Nephron (organoid): ENCODE measurements at regions not wholly inside any gene's neighbourhood (a gene's known extent, or its start where the extent isn't known, plus 50 kb on each side); places are given as distances from the start of the nearest gene placed in this dataset.

ENCODE experiments used
- H3K27ac Mint-ChIP-seq, 3 experiments: 2 replicates each; pipeline ENCODE4 v1.8.0; 2020; ENCODE audit warnings: mixed read lengths in 3 of 3, mild to moderate bottlenecking in 2 of 3, moderate library complexity in 1 of 3
- H3K27me3 Mint-ChIP-seq: 2 replicates; pipeline ENCODE4 v1.8.0; 2021; ENCODE audit warnings: low read depth, mild to moderate bottlenecking, moderate library complexity, mixed read lengths
- H3K36me3 Mint-ChIP-seq: 2 replicates; pipeline ENCODE4 v1.8.0; 2020; ENCODE audit warnings: low read depth, mixed read lengths
- H3K4me1 Mint-ChIP-seq: 2 replicates; pipeline ENCODE4 v1.8.0; 2020; ENCODE audit warnings: mixed read lengths
- H3K4me3 Mint-ChIP-seq, 3 experiments: 2 replicates each; pipeline ENCODE4 v1.8.0; 2020; ENCODE audit warnings: mild to moderate bottlenecking in 3 of 3, mixed read lengths in 3 of 3, moderate library complexity in 2 of 3
- H3K9me3 Mint-ChIP-seq: 2 replicates; pipeline ENCODE4 v1.8.0; 2020; ENCODE audit warnings: mixed read lengths
- TF ChIP-seq, protein P1 (sequence below), 3 experiments: fragments of 200-600 bp; sonication (generic); IDR thresholded peaks; one replicate each; pipeline ENCODE4 v1.5.0; 2021; ENCODE audit warnings: antibody characterized with exemption in 3 of 3; ENCODE audit not compliant: unreplicated experiment in 3 of 3

- H3K27ac Mint-ChIP-seq = no peak overlapping the region
- no peaks in the 10 kb centered on the region for H3K4me1 Mint-ChIP-seq
- H3K9me3 Mint-ChIP-seq = no peaks in the 10 kb centered on the region
- TF ChIP-seq, protein P1, sequence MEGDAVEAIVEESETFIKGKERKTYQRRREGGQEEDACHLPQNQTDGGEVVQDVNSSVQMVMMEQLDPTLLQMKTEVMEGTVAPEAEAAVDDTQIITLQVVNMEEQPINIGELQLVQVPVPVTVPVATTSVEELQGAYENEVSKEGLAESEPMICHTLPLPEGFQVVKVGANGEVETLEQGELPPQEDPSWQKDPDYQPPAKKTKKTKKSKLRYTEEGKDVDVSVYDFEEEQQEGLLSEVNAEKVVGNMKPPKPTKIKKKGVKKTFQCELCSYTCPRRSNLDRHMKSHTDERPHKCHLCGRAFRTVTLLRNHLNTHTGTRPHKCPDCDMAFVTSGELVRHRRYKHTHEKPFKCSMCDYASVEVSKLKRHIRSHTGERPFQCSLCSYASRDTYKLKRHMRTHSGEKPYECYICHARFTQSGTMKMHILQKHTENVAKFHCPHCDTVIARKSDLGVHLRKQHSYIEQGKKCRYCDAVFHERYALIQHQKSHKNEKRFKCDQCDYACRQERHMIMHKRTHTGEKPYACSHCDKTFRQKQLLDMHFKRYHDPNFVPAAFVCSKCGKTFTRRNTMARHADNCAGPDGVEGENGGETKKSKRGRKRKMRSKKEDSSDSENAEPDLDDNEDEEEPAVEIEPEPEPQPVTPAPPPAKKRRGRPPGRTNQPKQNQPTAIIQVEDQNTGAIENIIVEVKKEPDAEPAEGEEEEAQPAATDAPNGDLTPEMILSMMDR (IDR thresholded peaks at IDR 0.05; ENCODE audit: unreplicated experiment in 3 of 3) = no peak
- no peaks in the 10 kb centered on the region for H3K36me3 Mint-ChIP-seq
- H3K27me3 Mint-ChIP-seq = peaks cover 4% of the 10 kb centered on the region
- no peak overlapping the region for H3K4me3 Mint-ChIP-seq
Measured at GRCh38 chr4:54513204-54513603, 144.6 kb upstream of the KIT start.

DNA sequence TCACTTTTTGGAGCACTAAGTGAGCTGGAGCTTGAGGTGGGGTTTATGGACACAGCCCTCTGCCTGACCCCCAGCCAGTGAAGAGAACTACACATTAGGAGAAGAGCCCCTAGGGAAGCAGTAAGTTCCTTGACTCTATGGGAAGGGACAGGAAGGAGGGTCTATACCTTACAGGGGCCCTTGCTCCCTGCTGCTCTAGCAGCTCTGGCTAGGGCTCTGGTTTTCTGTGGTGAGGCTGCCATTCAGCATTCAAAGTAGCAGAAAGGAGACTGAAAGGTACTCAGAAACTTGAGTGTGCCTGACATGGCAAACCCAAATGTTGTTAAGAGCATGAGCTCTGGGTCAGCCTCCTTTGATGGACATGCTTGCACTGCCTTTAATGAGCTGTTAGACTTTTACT lies 144.0 kb upstream of the KIT start:
- peaks cover 4% of the 10 kb centered on the region for H3K27me3 Mint-ChIP-seq
- no peaks in the 10 kb centered on the region for H3K36me3 Mint-ChIP-seq
- H3K9me3 Mint-ChIP-seq = no peaks in the 10 kb centered on the region
- H3K27ac Mint-ChIP-seq = no peak overlapping the region
- H3K4me3 Mint-ChIP-seq = no peak overlapping the region
- TF ChIP-seq, protein P1 (IDR thresholded peaks at IDR 0.05; ENCODE audit: unreplicated experiment in 3 of 3) = no peak
- H3K4me1 Mint-ChIP-seq = no peaks in the 10 kb centered on the region

DNA sequence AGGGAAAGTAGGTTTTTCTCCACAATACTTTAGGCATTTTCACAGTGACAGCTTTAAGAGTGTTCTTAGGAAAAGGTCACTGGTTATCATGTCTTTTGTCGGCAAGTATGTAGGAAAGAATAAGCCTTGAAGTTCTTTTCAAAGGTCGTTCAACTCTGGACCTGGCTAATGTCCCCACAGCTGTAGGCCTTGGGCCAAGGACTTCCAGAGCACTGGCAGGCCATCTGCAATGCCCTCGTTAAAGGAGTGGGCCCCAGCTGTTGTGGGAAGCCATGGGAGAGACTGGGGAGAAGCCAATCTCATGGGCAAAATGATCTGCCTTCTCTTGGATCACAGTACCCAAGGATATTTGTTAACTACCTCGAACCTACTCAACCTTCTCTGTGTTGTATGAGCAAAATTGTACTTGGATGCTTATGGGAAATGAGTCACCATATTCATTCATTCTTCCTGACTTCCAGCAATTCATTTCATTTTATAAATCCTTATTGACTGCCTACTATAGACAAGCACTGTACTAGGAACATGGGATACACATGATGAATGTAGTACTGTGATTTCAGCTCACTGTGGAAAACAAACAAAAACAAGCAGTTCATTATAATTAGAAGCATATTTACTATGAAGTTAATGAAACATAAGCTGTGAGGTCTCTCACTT lies 141.1 kb upstream of the KIT start:
- Mint-ChIP-seq H3K27ac (no peak overlapping the region), H3K9me3 (no peaks in the 10 kb centered on the region), H3K27me3 (peaks cover 4% of the 10 kb centered on the region), H3K4me3 (no peak overlapping the region), H3K4me1 (no peaks in the 10 kb centered on the region), H3K36me3 (no peaks in the 10 kb centered on the region)
- TF ChIP-seq, protein P1 (IDR thresholded peaks at IDR 0.05; ENCODE audit: unreplicated experiment in 3 of 3) = no peak

- Mint-ChIP-seq H3K36me3 (no peaks in the 10 kb centered on the region), H3K4me3 (no peak overlapping the region)
- TF ChIP-seq, protein P1 (IDR thresholded peaks at IDR 0.05; ENCODE audit: unreplicated experiment in 3 of 3) = no peak
Measured at GRCh38 chr4:54517781-54518444, 139.8 kb upstream of the KIT start.

DNA sequence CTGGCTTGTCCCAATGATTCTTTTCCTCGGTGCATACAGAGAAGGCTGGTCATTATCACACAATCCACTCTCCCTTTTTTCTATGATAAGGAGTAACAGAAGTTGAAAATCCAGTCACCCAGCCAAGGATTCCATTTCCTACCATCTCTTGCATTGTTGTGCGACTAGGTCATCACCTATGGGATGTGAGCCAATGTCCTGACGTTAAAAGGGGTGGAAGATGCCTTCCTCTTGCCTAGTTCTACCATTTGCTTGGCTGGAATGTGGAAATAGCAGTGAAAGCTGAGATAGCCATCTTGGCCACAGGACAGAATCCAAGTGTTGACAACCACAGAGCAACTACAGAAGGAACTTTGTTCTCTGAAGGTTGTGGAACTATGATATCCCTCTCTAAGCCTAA lies 132.2 kb upstream of the KIT start:
- H3K9me3 Mint-ChIP-seq = no peaks in the 10 kb centered on the region
- H3K27ac Mint-ChIP-seq = no peak overlapping the region
- H3K36me3 Mint-ChIP-seq = no peaks in the 10 kb centered on the region
- TF ChIP-seq, protein P1 (IDR thresholded peaks at IDR 0.05; ENCODE audit: unreplicated experiment in 3 of 3) = no peak
- H3K4me3 Mint-ChIP-seq = no peak overlapping the region
- H3K4me1 Mint-ChIP-seq = no peaks in the 10 kb centered on the region
- peaks cover 7% of the 10 kb centered on the region for H3K27me3 Mint-ChIP-seq

More at GRCh38 chr4:54517781-54518444, 139.8 kb upstream of the KIT start:
- Mint-ChIP-seq H3K27ac (no peak overlapping the region), H3K9me3 (no peaks in the 10 kb centered on the region), H3K27me3 (peaks cover 7% of the 10 kb centered on the region), H3K4me1 (no peaks in the 10 kb centered on the region)

GRCh38 chr4:54526560-54526959 lies 131.2 kb upstream of the KIT start:
- H3K4me3 Mint-ChIP-seq = no peak overlapping the region
- H3K9me3 Mint-ChIP-seq = no peaks in the 10 kb centered on the region
- H3K4me1 Mint-ChIP-seq = no peaks in the 10 kb centered on the region
- no peaks in the 10 kb centered on the region for H3K36me3 Mint-ChIP-seq
- TF ChIP-seq, protein P1 (IDR thresholded peaks at IDR 0.05; ENCODE audit: unreplicated experiment in 3 of 3) = no peak
- H3K27ac Mint-ChIP-seq = no peak overlapping the region
- peaks cover 7% of the 10 kb centered on the region for H3K27me3 Mint-ChIP-seq
